ENCODE measurements at regions not wholly inside any gene's neighbourhood (a gene's known extent, or its start where the extent isn't known, plus 50 kb on each side); places are given as distances from the start of the nearest gene placed in this dataset.

GRCh38 chr20:60064554-60065196, 106.5 kb downstream of the CDH26 start:
- no peak overlapping the region for H3K4me3 ChIP-seq (ENCODE audit: low read depth, low read length)
- TF ChIP-seq CTCF (IDR thresholded peaks at IDR 0.05; ENCODE audit: low read depth, low read length) = no peak

GRCh38 chr20:60065741-60066437, 107.7 kb downstream of the CDH26 start:
- no peak overlapping the region for H3K4me3 ChIP-seq (ENCODE audit: low read depth, low read length)
- TF ChIP-seq CTCF (IDR thresholded peaks at IDR 0.05; ENCODE audit: low read depth, low read length) = no peak

GRCh38 chr20:60066438-60066823, 108.2 kb downstream of the CDH26 start:
- no peak overlapping the region for H3K4me3 ChIP-seq (ENCODE audit: low read depth, low read length)
- no peak for TF ChIP-seq CTCF (IDR thresholded peaks at IDR 0.05; ENCODE audit: low read depth, low read length)

GRCh38 chr20:60068509-60068908, 110.3 kb downstream of the CDH26 start:
- no peak for TF ChIP-seq CTCF (IDR thresholded peaks at IDR 0.05; ENCODE audit: low read depth, low read length)
- H3K4me3 ChIP-seq (ENCODE audit: low read depth, low read length) = no peak overlapping the region

GRCh38 chr20:60069656-60070055, 111.4 kb downstream of the CDH26 start:
- no peak overlapping the region for H3K4me3 ChIP-seq (ENCODE audit: low read depth, low read length)
- TF ChIP-seq CTCF (IDR thresholded peaks at IDR 0.05; ENCODE audit: low read depth, low read length) = no peak

- no peak for TF ChIP-seq CTCF (IDR thresholded peaks at IDR 0.05; ENCODE audit: low read depth, low read length)
Measured at GRCh38 chr20:60070791-60071190, 112.6 kb downstream of the CDH26 start.

GRCh38 chr20:60071965-60072364, 113.7 kb downstream of the CDH26 start:
- no peak overlapping the region for H3K4me3 ChIP-seq (ENCODE audit: low read depth, low read length)
- no peak for TF ChIP-seq CTCF (IDR thresholded peaks at IDR 0.05; ENCODE audit: low read depth, low read length)

More at GRCh38 chr20:60070791-60071190, 112.6 kb downstream of the CDH26 start:
- no peak overlapping the region for H3K4me3 ChIP-seq (ENCODE audit: low read depth, low read length)
